ENCODE measurements at regions not wholly inside any gene's neighbourhood (a gene's known extent, or its start where the extent isn't known, plus 50 kb on each side); places are given as distances from the start of the nearest gene placed in this dataset.

DNA sequence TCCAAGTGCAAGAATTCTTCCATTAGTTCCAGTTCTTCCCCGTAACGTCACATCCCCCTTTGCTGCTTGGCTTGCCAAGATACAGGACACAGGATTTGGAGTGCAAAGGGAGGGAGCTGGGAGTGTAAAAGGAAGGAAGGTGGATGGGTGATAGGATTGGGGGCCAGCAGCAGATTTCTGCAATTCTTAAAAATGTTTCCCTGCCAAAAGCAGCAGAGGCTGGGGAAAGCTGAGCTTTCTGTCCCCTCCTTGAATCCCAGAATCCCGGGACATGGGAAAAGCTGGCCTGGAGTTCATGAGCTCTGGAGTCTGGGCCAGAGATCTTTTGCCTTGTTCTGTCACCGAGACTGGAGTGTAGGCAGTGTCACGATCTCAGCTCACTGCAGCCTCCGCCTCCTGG, 60.0 kb upstream of the EPB41L1 start:
- DNase-seq (no peak), ATAC-seq (ENCODE audit: low read depth) (no peak)
- no peak for TF ChIP-seq EZH2 (IDR thresholded peaks at IDR 0.05; ENCODE audit: borderline replicate concordance, insufficient read depth, low read depth, low read length, poor library complexity, severe bottlenecking)
- TF ChIP-seq, protein P1, sequence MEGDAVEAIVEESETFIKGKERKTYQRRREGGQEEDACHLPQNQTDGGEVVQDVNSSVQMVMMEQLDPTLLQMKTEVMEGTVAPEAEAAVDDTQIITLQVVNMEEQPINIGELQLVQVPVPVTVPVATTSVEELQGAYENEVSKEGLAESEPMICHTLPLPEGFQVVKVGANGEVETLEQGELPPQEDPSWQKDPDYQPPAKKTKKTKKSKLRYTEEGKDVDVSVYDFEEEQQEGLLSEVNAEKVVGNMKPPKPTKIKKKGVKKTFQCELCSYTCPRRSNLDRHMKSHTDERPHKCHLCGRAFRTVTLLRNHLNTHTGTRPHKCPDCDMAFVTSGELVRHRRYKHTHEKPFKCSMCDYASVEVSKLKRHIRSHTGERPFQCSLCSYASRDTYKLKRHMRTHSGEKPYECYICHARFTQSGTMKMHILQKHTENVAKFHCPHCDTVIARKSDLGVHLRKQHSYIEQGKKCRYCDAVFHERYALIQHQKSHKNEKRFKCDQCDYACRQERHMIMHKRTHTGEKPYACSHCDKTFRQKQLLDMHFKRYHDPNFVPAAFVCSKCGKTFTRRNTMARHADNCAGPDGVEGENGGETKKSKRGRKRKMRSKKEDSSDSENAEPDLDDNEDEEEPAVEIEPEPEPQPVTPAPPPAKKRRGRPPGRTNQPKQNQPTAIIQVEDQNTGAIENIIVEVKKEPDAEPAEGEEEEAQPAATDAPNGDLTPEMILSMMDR (IDR thresholded peaks at IDR 0.05) = no peak
- Histone ChIP-seq H3K4me2 (replicated peaks; ENCODE audit: low read depth, low read length, poor library complexity, severe bottlenecking) (no peak overlapping the region), H4K20me1 (ENCODE audit: control insufficient read depth, insufficient read depth, low read length, poor library complexity, severe bottlenecking) (no peaks in the 10 kb centered on the region), H3K79me2 (ENCODE audit: control insufficient read depth, insufficient read depth, low read length) (no peaks in the 10 kb centered on the region), H3K9ac (ENCODE audit: low read length) (no peak overlapping the region), H3K27me3 (replicated peaks in 1 of 4; ENCODE audit: control extremely low read depth in 1 of 4, control insufficient read depth in 3 of 4, insufficient read depth in 4 of 4, low read length in 3 of 4) (peaks cover 0 to 44% (median 32%) of the 10 kb centered on the region in 4 experiments), H3K36me3 (replicated peaks in 1 of 2; ENCODE audit: control extremely low read depth in 1 of 2, control insufficient read depth in 1 of 2, extremely low read depth in 1 of 2, insufficient read depth in 2 of 2, low read length in 1 of 2) (no peaks in the 10 kb centered on the region), H3K4me3 (ENCODE audit: control extremely low read depth in 1 of 5, extremely low read depth in 1 of 5, insufficient read depth in 1 of 5, low read depth in 2 of 5, low read length in 4 of 5) (no peak overlapping the region), H3K27ac (ENCODE audit: low read length in 2 of 2) (no peak overlapping the region), H3K4me1 (ENCODE audit: control insufficient read depth in 2 of 2, insufficient read depth in 2 of 2, low read length in 2 of 2) (peaks cover 40 to 44% of the 10 kb centered on the region in 2 donors), H3K9me3 (ENCODE audit: control extremely low read depth in 1 of 3, control insufficient read depth in 2 of 3, insufficient read depth in 1 of 3, low read length in 2 of 3) (peaks cover 0 to 3% (median 0%) of the 10 kb centered on the region in 3 donors), H2AFZ (ENCODE audit: insufficient read depth, low read depth, low read length, poor library complexity, severe bottlenecking) (no peak overlapping the region)
- intact Hi-C loops (cut with micrococcal nuclease) = no loop called here
- Mint-ChIP-seq H3K27me3 (peaks cover 29% of the 10 kb centered on the region), H3K27ac (no peak overlapping the region), H3K4me1 (peaks cover 38% of the 10 kb centered on the region), H3K9me3 (ENCODE audit: insufficient read depth) (peaks cover 2% of the 10 kb centered on the region), H3K4me3 (peak overlapping the region; percentile 98)
- POLR2A ChIA-PET = interaction anchor here (0.6 kb wide), 1 partner anchor 43 kb away, joined by 3 read pairs; no protein-coding TSS in a partner anchor
- 80% methylated on average over 6 of the region's 6 CpGs for WGBS (ENCODE audit: insufficient coverage)
- CTCF ChIA-PET = interaction anchor here (1.5 kb wide), 1 partner anchor 44 kb away, joined by 4 read pairs; no protein-coding TSS in a partner anchor

DNA sequence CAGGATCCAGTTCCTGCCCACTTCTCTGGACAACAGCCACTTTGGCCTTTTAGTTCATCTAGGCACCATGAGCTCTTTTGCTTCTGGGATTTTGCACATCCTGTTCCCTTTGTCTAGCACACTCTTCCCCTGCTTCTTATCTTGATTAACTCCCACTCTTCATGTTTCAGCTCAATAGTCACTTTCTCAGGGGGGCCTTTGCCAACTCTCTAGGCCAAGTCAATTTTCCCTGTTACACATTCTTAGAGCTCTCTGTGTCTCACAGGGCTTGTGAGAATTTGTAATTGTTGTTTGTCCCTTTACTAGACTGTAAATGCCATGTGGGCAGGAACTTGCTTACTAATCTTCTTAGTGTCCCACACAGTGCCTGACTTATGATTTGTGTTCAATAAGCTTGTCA, 58.1 kb upstream of the EPB41L1 start:
- peak overlapping the region; percentile 8 for H3K27ac Mint-ChIP-seq
- no peaks in the 10 kb centered on the region for H4K20me1 ChIP-seq (ENCODE audit: control insufficient read depth, insufficient read depth, low read length, poor library complexity, severe bottlenecking)
- CTCF ChIA-PET = interaction anchor here (1.3 kb wide), 1 partner anchor 104 kb away, joined by 5 read pairs; no protein-coding TSS in a partner anchor

More for the DNA sequence above, 58.1 kb upstream of the EPB41L1 start:
- H3K9me3 Mint-ChIP-seq (ENCODE audit: insufficient read depth) = peaks cover 2% of the 10 kb centered on the region
- intact Hi-C loops (cut with micrococcal nuclease) = loop anchor here (5.0 kb wide), 1 partner anchor 41 kb away; no protein-coding TSS in a partner anchor
- H3K27me3 ChIP-seq (replicated peaks in 1 of 4; ENCODE audit: control extremely low read depth in 1 of 4, control insufficient read depth in 3 of 4, insufficient read depth in 4 of 4, low read length in 3 of 4) = peaks cover 0 to 27% (median 18%) of the 10 kb centered on the region in 4 experiments
- no peak overlapping the region for H2AFZ ChIP-seq (ENCODE audit: insufficient read depth, low read depth, low read length, poor library complexity, severe bottlenecking)
- DNase-seq (no peak), ATAC-seq (ENCODE audit: low read depth) (no peak)
- peaks cover 40% of the 10 kb centered on the region for H3K4me1 Mint-ChIP-seq
- peaks cover 15% of the 10 kb centered on the region for H3K27me3 Mint-ChIP-seq
- no peak overlapping the region for H3K9ac ChIP-seq (ENCODE audit: low read length)
- no peaks in the 10 kb centered on the region for H3K36me3 ChIP-seq (replicated peaks in 1 of 2; ENCODE audit: control extremely low read depth in 1 of 2, control insufficient read depth in 1 of 2, extremely low read depth in 1 of 2, insufficient read depth in 2 of 2, low read length in 1 of 2)
- H3K79me2 ChIP-seq (ENCODE audit: control insufficient read depth, insufficient read depth, low read length) = no peaks in the 10 kb centered on the region
- no peak overlapping the region for H3K4me3 Mint-ChIP-seq
- TF ChIP-seq, protein P1 (IDR thresholded peaks at IDR 0.05) = no peak
- TF ChIP-seq EZH2 (IDR thresholded peaks at IDR 0.05; ENCODE audit: borderline replicate concordance, insufficient read depth, low read depth, low read length, poor library complexity, severe bottlenecking) = no peak
- H3K4me2 ChIP-seq (replicated peaks; ENCODE audit: low read depth, low read length, poor library complexity, severe bottlenecking) = no peak overlapping the region
- no peak overlapping the region for H3K27ac ChIP-seq (ENCODE audit: low read length in 2 of 2)
- POLR2A ChIA-PET = interaction anchor here (0.6 to 0.9 kb wide), 2 partner anchors 18 to 38 kb away, joined by 3 to 11 read pairs; no protein-coding TSS in a partner anchor
- H3K4me1 ChIP-seq (ENCODE audit: control insufficient read depth in 2 of 2, insufficient read depth in 2 of 2, low read length in 2 of 2) = peaks cover 40 to 44% of the 10 kb centered on the region in 2 donors
- peaks cover 0 to 3% (median 0%) of the 10 kb centered on the region in 3 donors for H3K9me3 ChIP-seq (ENCODE audit: control extremely low read depth in 1 of 3, control insufficient read depth in 2 of 3, insufficient read depth in 1 of 3, low read length in 2 of 3)
- H3K4me3 ChIP-seq (ENCODE audit: control extremely low read depth in 1 of 5, extremely low read depth in 1 of 5, insufficient read depth in 1 of 5, low read depth in 2 of 5, low read length in 4 of 5) = no peak overlapping the region
